ENCODE measurements at regions not wholly inside any gene's neighbourhood (a gene's known extent, or its start where the extent isn't known, plus 50 kb on each side); places are given as distances from the start of the nearest gene placed in this dataset.

GRCh38 chr21:25179116-25179515 is 428.2 kb downstream of the MRPL39 start:
- H3K9me3 ChIP-seq (ENCODE audit: control insufficient read depth, insufficient read depth, low read depth, low read length) = no peaks in the 10 kb centered on the region
- H3K4me1 ChIP-seq (ENCODE audit: control insufficient read depth, insufficient read depth, low read length) = no peaks in the 10 kb centered on the region
- TF ChIP-seq OVOL3 (tag by site-specific recombination; IDR thresholded peaks at IDR 0.05) = no peak
- no peak for TF ChIP-seq ZNF146 (tag by site-specific recombination; IDR thresholded peaks at IDR 0.05)
- H3K4me3 ChIP-seq (ENCODE audit: low read depth, low read length) = no peak overlapping the region
- no peak overlapping the region for H3K27ac ChIP-seq (ENCODE audit: extremely low read depth, low read depth, low read length)
- H3K36me3 ChIP-seq (ENCODE audit: control insufficient read depth in 2 of 2, insufficient read depth in 1 of 2, low read length in 2 of 2) = no peaks in the 10 kb centered on the region
- POLR2A ChIA-PET = no interaction called here
- CTCF ChIA-PET = no interaction called here

- POLR2A ChIA-PET = no interaction called here
- TF ChIP-seq ZNF596 (tag by site-specific recombination; IDR thresholded peaks at IDR 0.05) (no peak), SETDB1 (IDR thresholded peaks at IDR 0.05; ENCODE audit: insufficient read length, low read length) (no peak), HIC1 (tag by site-specific recombination; IDR thresholded peaks at IDR 0.05) (no peak), ZNF433 (tag by site-specific recombination; IDR thresholded peaks at IDR 0.05; ENCODE audit: low read depth) (no peak), GLIS2 (tag by site-specific recombination; IDR thresholded peaks at IDR 0.05) (no peak), ZNF48 (tag by site-specific recombination; IDR thresholded peaks at IDR 0.05) (no peak), YY1 (tag by site-specific recombination; IDR thresholded peaks at IDR 0.05) (no peak), KLF9 (tag by site-specific recombination; IDR thresholded peaks at IDR 0.05; ENCODE audit: low read depth) (no peak)
- Histone ChIP-seq H3K4me1 (ENCODE audit: control insufficient read depth, insufficient read depth, low read length) (no peaks in the 10 kb centered on the region), H3K36me3 (ENCODE audit: control insufficient read depth in 2 of 2, insufficient read depth in 1 of 2, low read length in 2 of 2) (no peaks in the 10 kb centered on the region), H3K4me3 (ENCODE audit: low read depth, low read length) (no peak overlapping the region), H3K9me3 (ENCODE audit: control insufficient read depth, insufficient read depth, low read depth, low read length) (no peaks in the 10 kb centered on the region), H3K27ac (ENCODE audit: extremely low read depth, low read depth, low read length) (no peak overlapping the region)
- CTCF ChIA-PET = no interaction called here
These were observed 430.5 kb downstream of the MRPL39 start for GRCh38 chr21:25176637-25177412.

GRCh38 chr21:25175938-25176337 is 431.3 kb downstream of the MRPL39 start:
- Histone ChIP-seq H3K36me3 (ENCODE audit: control insufficient read depth in 2 of 2, insufficient read depth in 1 of 2, low read length in 2 of 2) (no peaks in the 10 kb centered on the region), H3K27ac (ENCODE audit: extremely low read depth, low read depth, low read length) (no peak overlapping the region), H3K4me3 (ENCODE audit: low read depth, low read length) (no peak overlapping the region), H3K4me1 (ENCODE audit: control insufficient read depth, insufficient read depth, low read length) (no peaks in the 10 kb centered on the region), H3K9me3 (ENCODE audit: control insufficient read depth, insufficient read depth, low read depth, low read length) (no peaks in the 10 kb centered on the region)
- ChIA-PET CTCF (no interaction called here), POLR2A (no interaction called here)
- TF ChIP-seq RBAK (tag by site-specific recombination; IDR thresholded peaks at IDR 0.05) = no peak
- TF ChIP-seq TCF7L2 (IDR thresholded peaks at IDR 0.05; ENCODE audit: borderline replicate concordance, low read depth, low read length) = no peak
- TF ChIP-seq INSM2 (tag by site-specific recombination; IDR thresholded peaks at IDR 0.05) = no peak
- TF ChIP-seq GLIS2 (tag by site-specific recombination; IDR thresholded peaks at IDR 0.05) = no peak
- no peak for TF ChIP-seq PATZ1 (tag by site-specific recombination; IDR thresholded peaks at IDR 0.05)
- no peak for TF ChIP-seq ZBTB10 (tag by site-specific recombination; IDR thresholded peaks at IDR 0.05)
- TF ChIP-seq ZNF23 (tag by site-specific recombination; IDR thresholded peaks at IDR 0.05; ENCODE audit: borderline replicate concordance) = no peak
- TF ChIP-seq ZBTB8A (tag by site-specific recombination; IDR thresholded peaks at IDR 0.05) = no peak
- TF ChIP-seq ZNF561 (tag by site-specific recombination; IDR thresholded peaks at IDR 0.05; ENCODE audit: borderline replicate concordance) = no peak
- no peak for TF ChIP-seq ZNF837 (tag by site-specific recombination; IDR thresholded peaks at IDR 0.05)
- TF ChIP-seq FEZF1 (tag by site-specific recombination; IDR thresholded peaks at IDR 0.05) = no peak
- TF ChIP-seq ZSCAN5A (tag by site-specific recombination; IDR thresholded peaks at IDR 0.05) = no peak
- TF ChIP-seq KLF10 (tag by site-specific recombination; IDR thresholded peaks at IDR 0.05) = no peak

Data from HEK293 (cell line).